PC-3 (cell line): ENCODE measurements at regions not wholly inside any gene's neighbourhood (a gene's known extent, or its start where the extent isn't known, plus 50 kb on each side); places are given as distances from the start of the nearest gene placed in this dataset.

Experiments used
- EZH2 ChIP-seq: fragments of 300-600 bp; sonication (generic); IDR thresholded peaks from one replicate; pipeline ENCODE4 v1.6.1; 2017; ENCODE audit warnings: antibody characterized with exemption, mild to moderate bottlenecking, low read length; ENCODE audit not compliant: unreplicated experiment
- EZH2phosphoT487 ChIP-seq: fragments of 300-600 bp; sonication (generic); IDR thresholded peaks from 2 replicates; pipeline ENCODE4 v1.6.1; 2018; ENCODE audit warnings: mild to moderate bottlenecking, antibody characterized with exemption, low read length, borderline replicate concordance
- TF ChIP-seq, protein P1 (sequence below): fragments of 300-600 bp; sonication (generic); conservative IDR thresholded peaks from 2 replicates; pipeline ENCODE4 v1.5.1; 2017; ENCODE audit warnings: antibody characterized with exemption, low read depth, mild to moderate bottlenecking, low read length

DNA sequence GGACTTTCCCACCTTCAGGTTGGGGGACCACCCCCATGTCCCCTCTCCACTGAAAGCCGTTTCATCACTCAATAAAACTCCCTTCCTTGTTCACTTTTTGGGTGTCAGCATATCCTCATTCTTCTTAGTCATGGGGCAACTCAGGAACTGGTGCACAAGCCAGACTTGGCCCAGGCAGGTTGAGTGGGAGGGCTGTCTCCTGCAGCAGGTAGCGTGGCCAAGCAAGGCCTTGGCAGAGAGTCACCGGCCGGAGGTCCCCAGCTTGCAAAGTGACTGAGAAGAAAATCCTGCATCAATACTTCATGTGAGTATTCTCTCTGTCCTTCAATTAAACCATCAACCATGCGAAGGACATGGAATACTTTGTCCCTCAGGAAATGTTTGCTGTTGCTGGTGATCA lies 148.9 kb downstream of the RHOU start:
- TF ChIP-seq, protein P1, sequence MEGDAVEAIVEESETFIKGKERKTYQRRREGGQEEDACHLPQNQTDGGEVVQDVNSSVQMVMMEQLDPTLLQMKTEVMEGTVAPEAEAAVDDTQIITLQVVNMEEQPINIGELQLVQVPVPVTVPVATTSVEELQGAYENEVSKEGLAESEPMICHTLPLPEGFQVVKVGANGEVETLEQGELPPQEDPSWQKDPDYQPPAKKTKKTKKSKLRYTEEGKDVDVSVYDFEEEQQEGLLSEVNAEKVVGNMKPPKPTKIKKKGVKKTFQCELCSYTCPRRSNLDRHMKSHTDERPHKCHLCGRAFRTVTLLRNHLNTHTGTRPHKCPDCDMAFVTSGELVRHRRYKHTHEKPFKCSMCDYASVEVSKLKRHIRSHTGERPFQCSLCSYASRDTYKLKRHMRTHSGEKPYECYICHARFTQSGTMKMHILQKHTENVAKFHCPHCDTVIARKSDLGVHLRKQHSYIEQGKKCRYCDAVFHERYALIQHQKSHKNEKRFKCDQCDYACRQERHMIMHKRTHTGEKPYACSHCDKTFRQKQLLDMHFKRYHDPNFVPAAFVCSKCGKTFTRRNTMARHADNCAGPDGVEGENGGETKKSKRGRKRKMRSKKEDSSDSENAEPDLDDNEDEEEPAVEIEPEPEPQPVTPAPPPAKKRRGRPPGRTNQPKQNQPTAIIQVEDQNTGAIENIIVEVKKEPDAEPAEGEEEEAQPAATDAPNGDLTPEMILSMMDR: no peak
- no peak for TF ChIP-seq EZH2phosphoT487
- no peak for TF ChIP-seq EZH2
